ENCODE measurements at regions not wholly inside any gene's neighbourhood (a gene's known extent, or its start where the extent isn't known, plus 50 kb on each side); places are given as distances from the start of the nearest gene placed in this dataset.
"Not testable (repeated sequence)": the region's sequence is repeated elsewhere in the genome, so short reads cannot be mapped to it uniquely, and the experiment has no call there.

DNA sequence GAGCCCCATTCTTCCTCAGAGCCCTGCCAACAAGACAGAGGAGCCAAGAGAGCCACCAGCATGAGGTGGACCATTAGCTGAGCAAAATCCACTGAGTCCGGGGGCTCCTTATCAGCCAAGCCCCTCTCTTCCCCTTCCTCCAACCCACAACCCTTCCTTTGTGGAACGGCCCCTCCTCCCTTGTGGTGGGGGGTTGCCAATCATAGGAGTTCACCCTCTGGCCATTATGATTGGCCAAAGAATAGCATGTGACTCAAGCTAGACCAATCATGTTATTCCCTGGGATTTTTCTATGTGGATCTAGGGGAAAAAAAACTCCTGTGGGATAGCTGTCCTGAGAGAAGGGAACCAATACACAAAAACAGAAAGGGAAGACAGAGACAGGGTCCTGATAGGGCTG lies 120.5 kb downstream of the C16orf95 start:
- no peak for DNase-seq

DNA sequence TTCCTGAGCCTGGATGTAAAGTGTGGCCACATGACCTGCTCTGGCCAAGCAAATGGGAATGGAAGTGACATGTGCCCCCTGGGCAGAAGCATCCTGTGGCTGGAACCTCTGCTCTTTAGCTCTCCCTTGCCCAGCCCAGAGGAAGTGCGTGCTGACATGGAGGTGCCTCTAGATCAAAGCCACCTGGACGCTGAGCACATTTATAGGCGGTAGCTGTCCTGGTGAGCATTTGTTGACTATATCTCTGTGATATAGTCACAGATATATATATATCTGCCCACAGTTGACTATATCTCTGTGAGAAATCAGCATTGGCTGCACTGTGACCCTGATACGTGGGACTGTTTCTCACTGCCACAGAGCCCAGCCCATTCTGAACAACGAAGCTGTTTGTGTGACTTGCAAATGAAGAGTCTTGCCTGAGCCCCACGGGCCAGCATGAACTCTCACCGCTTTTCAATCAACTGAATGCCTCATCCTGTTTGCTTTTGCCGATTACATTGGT lies 118.8 kb downstream of the C16orf95 start:
- DNase-seq: no peak

DNA sequence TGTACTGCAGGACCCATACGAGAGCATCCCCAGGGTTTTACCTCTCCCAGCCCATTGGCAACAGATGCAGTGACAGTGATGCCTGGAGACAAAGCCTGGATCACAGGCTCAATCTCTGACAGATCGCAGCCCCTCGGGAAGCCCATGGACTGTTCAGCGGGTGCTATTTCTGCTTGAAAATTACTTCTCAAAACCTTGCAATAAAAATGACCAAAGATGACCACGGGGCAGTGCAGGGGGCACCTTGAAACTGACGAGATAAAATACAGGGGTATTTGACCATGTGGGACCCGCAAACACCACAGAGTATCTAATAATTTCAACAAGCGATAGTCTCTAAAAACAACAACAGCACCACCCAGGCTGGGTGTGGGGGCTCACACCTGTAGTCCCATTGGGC lies 118.3 kb downstream of the C16orf95 start:
- DNase-seq: no peak

DNA sequence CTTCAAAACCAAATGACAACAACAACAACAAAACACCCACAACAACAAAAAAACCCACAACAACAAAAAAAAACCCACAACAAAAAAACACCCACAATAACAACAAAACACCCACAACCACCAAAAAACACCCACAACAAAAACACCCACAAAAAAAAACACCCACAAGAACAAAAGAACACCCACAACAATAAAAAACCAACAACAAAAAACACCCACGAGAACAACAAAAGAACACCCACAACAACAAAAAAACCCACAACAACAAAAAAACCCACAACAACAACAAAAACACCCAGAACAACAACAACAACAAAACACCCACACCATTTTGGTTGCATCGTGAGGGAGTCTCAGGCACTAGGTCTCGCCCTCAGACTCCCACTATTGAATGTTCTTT lies 117.8 kb downstream of the C16orf95 start:
- no peak for DNase-seq

DNA sequence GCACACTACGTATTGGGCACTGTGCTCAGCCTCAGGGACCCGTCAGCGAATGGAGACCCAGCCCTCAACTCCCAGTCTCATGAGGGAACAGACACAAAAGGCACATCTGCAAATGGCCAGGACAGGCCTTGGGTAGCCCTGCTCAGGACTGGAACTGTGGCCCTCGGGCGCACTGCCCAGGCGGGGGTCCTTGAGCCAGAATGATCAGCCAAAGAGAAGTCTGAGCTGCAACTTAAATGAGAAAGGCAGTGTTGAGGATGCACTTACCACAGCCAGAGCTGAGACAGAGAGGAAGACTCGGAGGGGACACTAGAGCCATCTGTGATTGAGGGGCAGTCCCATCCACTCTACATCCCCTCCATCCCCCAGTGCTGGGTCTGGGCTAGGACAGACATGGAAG lies 117.3 kb downstream of the C16orf95 start:
- DNase-seq: no peak

DNA sequence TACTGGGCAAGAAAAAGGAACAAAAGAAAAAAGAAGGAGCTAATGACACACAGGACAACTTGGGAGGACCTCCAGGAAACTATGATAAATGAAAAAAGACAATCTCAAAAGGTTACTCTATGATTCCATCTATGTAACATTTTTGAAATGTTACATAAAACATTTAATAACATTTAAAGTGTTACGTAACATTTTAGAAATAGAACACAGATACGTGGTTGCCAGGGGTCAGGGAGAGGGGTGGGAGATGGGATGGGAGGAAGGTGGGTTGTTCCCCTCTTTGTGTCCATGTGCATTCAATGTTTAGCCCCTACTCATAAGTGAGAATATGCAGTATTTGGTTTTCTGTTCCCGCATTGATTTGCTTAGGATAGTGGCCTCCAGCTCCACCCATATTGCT lies 116.6 kb downstream of the C16orf95 start:
- no peak for DNase-seq

DNA sequence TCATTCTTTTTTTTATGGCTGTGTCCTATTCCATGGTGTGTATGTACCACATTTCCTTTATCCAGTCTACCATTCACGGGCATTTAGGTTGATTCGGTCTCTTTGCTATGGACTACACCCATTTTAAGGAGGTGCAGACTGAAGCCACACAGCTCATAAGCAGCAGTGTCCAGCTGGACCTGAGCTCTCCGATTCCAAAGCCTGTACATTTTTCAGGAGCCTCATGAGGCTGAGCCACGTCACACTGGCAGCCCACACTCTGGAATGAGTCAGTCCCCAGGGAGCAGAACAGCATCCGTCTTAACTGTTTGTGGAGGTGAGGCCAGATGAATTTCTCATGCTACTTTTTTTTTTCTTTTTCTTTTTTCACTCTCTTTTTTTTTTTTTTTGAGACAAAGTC lies 116.1 kb downstream of the C16orf95 start:
- DNase-seq: peak; percentile 66

DNA sequence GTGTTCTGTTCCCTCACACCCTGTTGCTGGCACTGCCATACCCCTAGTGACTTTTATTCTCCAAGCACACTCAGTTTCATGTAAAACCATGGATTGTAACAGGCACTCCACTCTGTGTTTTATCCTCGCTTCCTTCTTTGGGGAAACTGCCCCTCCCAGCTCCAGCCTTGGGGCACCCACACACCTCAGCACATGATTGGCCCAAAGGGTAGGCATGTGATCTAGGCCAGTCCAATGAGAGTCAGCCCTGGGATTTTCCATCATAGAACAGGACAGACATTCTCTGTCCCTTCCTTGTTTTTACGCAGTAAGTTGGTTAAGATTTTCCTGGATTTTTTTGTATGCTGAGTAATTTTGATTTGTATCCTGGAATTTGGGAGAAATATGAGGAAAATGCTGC lies 115.4 kb downstream of the C16orf95 start:
- no peak for DNase-seq

DNA sequence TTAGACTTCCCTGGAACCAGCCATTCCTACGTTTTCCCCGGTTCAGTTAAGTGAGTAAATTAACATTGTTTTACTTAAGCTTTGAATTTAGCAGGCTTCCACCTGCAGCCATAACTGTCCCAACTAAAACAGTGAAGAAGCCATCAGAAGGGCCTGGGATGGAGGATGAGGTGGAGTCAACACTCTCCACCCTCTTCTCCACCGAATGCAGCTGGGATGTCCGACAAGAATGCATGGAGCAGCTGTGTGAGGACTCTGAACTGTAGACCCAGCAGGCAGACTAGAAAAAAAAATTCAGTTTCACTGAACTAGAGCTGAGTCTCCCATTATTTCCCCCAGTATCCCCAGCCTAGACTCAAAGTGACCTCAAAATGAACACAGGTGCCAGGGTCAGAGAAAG lies 114.8 kb downstream of the C16orf95 start:
- DNase-seq: no peak

DNA sequence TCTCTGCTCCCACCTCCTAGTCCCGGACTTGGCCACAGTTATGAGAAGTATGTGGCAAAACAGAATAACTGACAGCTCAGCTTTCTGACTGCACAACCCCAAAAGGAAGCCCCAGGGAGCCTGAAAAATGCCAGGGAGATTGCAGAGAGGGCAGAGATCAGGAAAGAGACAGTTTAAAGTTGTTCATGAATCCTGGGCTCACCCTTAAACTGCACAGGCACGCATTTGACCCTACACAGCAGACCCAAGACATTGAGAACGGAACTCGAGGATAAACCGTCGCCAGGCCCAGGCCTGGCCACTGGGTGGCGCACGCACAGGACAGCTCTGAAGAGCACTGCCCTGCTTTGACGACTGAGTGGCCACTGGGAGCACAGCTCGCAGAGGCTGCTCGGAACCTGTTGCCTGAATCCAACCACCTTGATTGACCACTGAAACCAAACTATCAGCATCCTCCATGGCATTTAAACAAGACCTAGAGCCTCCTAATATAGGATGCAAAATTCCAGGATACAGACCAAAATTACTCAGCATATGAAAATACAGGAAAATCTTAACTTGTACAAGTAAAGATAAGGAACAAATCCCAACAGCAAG lies 114.0 kb downstream of the C16orf95 start:
- DNase-seq: peak; percentile 47

DNA sequence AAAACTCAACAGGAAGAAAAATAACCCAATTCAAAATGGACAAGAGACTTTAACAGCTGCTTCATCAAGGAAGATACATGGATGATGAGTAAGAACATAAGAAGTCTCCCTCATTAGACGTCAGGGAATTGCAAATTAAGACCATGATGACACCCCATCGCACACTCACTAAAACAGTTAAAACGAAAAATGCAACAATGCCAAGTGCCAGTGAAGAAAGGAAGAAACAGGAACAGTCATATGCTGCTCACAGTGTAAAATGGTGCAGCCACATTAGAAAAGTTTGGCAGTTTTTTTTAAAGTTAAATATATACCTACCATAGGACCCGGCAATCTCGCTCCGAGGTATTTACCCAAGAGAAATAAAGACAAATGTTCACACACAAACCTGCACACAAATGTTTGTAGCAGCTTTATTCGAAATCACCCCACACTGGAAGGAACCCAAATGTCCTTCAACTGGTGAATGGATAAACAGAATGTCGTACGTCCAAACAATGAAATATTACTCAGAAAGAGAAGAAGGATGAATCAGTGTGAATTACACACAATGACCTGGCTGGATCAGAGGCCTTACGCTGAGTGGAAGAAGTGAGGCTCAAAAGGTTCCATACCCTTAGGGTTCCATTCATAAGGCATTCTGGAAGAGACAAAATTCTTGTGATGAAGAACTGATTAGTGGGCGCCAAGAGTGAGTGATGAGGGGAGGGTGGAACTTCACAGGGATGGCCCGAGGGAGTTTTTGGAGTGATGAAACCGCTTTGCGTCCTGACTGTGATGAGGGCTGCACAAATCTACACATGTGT lies 110.3 kb downstream of the C16orf95 start:
- no peak for DNase-seq

DNA sequence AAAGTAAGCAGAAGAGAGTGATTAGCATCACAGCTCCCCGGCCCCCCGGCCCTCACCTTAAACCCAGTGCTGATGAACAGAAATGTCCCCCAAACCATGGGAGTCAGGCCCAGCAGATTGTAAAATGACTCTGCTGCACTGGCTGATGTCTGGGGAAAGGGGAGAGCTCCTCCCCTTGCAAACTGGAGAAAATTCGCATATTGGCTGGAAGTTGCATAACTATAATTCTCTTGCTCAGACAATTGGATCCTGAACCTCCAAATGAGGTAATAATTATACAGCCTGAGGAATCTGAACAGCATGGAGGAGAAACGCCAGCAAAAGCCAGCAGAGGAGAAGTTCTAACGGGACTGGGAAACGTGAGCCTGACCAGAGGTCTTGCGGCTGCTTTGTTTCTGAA lies 109.7 kb downstream of the C16orf95 start:
- DNase-seq: peak; percentile 25

DNA sequence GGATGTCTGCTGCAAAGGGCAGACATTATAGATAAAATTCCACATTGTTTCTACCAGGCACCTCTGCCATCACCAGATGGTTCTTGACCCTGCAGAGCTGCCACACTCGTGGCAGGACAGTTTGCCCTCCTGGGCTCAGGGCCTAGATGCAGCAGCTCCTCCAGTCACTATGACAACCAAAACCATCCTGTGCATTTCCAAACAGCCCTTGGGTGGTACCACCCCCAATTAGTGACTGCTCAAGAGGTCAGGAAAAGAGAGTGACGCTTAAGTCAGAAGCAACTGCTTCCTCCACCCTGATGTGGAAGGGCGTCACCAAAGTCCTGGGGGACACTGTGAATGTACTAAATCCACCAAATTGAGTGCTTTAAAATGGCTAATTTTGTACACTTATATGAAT lies 109.2 kb downstream of the C16orf95 start:
- no peak for DNase-seq

DNA sequence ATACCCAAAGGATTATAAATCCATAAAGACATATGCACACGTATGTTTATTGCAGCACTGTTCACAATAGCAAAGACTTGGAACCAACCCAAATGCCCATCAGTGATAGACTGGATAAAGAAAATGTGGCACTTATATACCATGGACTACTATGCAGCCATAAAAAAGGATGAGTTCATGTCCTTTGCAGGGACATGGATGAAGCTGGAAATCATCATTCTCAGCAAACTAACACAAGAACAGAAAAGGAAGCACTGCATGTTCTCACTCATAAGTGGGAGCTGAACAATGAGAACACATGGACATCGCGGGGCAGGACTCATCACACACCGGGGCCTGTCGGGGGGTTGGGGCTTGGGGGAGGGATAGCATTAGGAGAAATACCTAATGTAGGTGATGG lies 108.2 kb downstream of the C16orf95 start:
- not testable (repeated sequence) for DNase-seq

DNA sequence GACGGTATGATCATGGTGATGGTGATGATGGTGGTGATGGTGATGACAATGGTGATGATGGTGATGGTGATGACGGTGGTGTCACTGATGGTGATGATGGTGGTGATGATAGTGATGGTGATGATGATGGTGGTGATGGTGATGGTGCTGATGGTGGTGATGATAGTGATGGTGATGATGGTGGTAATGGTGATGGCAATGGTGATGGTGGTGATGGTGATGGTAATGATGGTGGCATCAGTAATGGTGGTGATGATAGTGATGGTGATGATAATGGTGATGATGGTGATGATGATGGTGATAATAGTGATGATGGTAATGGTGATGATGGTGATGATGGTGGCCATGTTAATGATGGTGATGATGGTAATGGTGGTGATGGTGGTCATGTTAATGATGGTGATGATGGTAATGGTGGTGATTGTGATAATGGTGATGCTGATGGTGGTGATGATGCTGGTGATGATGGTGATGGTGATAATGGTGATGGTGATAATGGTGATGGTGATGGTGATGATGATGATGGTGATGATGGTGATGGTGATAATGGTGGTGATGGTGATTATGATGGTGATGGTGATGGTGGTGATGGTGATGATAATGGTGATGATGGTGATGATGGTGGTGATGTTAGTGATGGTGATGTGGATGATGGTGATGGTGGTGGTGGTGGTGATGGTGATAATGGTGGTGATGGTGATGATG lies 107.2 kb downstream of the C16orf95 start:
- no peak for DNase-seq

DNA sequence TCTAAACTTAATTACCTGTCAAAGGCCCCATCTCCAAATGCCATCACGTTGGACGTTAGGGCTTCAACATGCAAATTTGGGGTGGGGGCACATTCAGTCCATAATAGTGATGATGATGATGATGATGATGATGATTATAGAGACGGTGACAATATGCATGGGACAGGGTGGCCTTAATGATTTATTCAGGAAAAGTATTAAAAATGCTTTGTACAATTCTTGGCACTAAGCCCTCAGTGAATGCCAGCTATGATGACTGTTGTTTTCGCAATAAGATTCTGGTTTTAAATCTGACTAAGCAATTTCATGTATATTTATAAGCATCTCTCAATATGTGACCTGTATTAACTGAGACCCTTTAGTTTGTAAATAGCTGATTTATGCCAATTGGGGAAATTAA lies 106.3 kb downstream of the C16orf95 start:
- no peak for DNase-seq

DNA sequence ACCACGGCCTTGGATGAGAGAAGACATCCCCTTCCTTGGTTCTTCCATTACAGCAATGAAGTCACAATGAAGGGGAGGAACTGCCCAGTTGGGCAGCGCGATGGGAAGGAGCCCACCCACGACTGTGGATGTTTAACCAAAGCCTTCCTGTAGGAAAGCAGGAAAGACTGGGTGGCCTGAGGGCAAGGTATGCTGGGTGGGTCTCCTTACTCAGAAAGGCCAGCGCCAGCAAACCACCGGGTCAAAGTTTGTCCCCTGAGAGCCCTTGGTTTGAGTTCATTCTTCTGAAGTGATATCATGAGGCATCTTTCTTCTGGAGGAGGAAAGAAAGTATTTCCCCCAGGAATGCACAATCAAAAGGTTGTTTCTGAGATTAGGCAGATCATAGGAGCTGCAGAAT lies 105.2 kb downstream of the C16orf95 start:
- no peak for DNase-seq

DNA sequence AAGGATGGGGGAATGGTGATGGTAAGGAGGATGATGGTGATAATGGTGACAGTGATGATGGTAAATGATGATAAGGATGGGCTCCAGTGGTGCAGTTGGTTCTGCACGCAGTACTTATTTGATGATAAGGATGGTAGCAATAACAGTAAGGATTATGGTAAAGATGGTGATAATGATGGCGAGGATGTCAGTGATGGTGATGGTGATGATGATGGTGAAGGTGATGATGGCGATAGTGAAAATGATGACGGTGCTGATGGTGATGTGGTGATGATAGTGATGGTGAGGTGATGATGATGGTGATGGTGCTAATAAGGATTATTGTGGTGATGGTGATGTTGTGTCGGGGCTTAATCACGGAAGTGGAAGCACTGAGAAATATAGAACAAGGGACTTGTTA lies 103.7 kb downstream of the C16orf95 start:
- no peak for DNase-seq

DNA sequence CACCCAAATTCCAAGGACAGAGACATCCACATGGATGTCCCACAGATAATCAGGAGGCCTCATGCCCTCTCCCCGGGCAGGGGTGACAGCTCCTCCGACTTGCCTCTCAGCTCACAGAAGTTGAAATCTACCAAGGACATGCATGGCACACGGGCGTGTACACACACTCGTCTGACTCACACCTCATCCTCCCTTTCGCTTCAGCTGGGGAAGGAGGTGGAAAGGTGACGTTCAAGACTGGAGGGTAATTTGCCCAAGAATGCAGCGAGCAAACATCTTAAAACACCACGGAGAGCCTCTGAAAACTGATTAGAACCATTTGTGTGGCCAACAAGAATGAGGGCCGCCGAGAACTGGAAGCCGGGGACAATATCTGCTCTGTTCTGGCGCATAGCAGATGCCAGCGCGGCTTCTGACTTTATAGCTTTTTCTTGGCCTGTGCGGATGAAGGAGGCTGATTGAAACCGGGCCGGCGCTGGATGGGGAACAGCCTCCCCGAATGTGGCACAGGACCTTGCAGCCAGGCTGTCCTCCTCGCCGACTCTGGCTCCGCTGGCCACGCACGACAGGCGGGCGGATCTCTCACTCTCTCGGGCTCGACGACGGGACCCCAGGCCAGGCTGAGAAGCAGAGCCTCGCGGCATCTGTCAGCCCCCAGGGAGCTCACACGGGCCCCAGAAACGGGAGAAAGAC lies 100.9 kb downstream of the C16orf95 start:
- no peak for DNase-seq

DNA sequence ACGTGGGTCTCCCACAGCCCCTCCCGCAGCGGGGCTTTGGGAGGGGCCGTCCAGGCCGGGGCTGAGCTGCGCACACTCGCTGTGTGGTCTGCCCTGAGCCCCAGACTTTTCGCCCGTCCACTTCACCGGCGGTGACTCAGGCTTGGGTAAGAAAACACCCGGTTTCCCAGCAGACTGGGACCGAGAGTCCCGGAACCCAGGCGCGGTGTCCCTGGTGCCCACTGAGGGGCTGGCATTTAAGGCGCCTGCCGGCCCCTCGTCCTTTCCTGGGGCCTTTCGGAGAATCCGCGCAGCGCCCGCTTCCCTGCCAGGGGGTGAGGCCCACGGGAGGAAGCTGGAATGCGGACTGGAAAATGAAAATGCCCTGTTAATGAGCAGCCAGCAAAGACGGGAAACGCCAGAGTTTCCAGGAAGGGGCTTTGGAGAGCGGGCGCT lies 100.3 kb downstream of the C16orf95 start:
- no peak for DNase-seq

DNA sequence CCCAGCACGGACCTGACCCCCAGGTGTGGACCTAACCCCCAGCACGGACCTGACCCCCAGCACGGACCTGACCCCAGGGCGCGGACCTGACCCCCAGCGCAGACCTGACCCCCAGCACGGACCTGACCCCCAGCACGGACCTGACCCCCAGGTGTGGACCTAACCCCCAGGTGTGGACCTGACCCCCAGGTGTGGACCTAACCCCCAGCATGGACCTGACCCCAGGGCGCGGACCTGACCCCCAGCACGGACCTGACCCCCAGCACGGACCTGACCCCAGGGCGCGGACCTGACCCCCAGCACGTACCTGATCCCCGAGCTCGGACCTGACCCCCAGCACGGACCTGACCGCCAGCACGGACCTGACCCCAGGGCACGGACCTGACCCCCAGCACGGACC lies 99.4 kb downstream of the C16orf95 start:
- DNase-seq: not testable (repeated sequence)

DNA sequence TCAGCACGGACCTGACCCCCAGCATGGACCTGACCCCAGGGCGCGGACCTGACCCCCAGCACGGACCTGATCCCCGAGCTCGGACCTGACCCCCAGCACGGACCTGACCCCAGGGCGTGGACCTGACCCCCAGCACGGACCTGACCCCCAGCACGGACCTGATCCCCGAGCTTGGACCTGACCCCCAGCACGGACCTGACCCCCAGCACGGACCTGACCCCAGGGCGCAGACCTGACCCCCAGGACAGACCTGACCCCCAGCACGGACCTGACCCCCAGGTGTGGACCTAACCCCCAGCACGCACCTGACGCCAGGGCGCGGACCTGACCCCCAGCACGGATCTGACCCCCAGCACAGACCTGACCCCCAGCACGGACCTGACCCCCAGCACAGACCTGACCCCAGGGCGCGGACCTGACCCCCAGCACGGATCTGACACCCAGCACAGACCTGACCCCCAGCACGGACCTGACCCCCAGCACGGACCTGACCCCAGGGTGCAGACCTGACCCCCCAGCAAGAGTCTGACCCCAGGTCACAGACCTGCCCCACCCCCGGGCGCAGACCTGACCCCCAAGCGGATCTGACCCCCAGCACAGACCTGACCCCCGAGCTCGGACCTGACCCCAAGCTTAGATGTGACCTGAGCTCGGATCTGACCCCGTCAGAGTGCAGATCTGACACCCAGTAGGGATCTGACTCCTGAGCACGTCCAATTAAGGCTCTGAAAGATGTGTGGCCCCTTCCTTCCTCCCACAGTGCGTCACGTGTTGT lies 98.7 kb downstream of the C16orf95 start:
- DNase-seq: no peak
